CD4-positive, alpha-beta T cell treated with Interleukin-17A for 1 hour (primary cell): ENCODE measurements at regions not wholly inside any gene's neighbourhood (a gene's known extent, or its start where the extent isn't known, plus 50 kb on each side); places are given as distances from the start of the nearest gene placed in this dataset.
"Not testable (repeated sequence)": the region's sequence is repeated elsewhere in the genome, so short reads cannot be mapped to it uniquely, and the experiment has no call there.

ENCODE experiments used
- DNase-seq: peaks from one replicate; pipeline ENCODE4 v3.0.0-alpha.2; 2020

GRCh38 chr17:5753421-5753820 lies 169.1 kb upstream of the NLRP1 start:
- DNase-seq: no peak

DNA sequence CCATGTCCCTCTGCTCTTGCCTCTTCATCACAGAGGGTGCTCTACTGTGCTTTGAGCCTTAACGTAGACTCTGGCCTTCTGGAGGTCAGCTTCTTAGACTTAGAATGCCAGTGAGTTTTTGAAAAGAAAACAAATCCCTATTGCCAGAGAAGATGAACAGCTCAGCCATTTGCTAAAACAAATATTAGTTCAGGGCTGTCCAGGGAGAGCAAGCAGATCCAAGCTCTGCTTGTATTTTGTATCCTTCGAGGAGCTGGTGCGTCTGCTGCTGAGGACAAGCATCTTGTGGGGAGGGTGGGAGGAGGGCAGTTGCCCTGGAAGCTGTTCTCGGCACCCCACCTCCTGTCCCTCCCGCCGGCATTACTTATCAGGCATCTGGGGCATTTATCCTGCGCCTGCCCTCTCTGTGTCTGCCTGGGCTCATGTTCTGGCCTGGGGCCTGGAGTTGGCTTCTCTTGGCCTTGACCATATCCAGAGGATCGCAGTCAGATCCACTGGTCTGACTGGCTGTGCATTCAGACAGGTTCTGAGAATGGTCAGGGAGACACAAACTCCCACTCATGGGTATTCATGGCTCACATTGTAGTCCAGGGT lies 173.1 kb upstream of the NLRP1 start:
- DNase-seq: no peak

- DNase-seq: no peak
Measured at GRCh38 chr17:5758651-5759050, 174.3 kb upstream of the NLRP1 start.

GRCh38 chr17:5759501-5759925 lies 175.2 kb upstream of the NLRP1 start:
- DNase-seq: no peak

DNA sequence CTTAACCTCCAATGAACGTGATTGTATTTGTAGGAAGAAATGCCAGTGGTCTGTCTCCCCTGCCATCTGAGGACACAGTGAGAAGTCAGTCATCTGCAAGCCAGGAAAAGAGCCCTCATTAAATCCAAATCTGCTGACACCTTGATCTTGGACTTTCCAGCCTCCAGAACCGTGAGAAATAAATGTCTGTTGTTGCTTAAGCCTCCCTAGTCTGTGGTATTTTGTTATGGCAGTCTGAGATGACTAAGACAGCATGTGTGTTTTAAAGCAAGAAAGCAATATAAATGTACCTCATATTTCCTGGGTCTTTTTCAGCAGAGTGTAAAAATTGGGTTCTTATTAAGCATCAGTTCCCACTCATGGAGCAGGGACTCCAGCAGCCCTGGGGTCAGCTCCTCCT lies 177.9 kb upstream of the NLRP1 start:
- no peak for DNase-seq

DNA sequence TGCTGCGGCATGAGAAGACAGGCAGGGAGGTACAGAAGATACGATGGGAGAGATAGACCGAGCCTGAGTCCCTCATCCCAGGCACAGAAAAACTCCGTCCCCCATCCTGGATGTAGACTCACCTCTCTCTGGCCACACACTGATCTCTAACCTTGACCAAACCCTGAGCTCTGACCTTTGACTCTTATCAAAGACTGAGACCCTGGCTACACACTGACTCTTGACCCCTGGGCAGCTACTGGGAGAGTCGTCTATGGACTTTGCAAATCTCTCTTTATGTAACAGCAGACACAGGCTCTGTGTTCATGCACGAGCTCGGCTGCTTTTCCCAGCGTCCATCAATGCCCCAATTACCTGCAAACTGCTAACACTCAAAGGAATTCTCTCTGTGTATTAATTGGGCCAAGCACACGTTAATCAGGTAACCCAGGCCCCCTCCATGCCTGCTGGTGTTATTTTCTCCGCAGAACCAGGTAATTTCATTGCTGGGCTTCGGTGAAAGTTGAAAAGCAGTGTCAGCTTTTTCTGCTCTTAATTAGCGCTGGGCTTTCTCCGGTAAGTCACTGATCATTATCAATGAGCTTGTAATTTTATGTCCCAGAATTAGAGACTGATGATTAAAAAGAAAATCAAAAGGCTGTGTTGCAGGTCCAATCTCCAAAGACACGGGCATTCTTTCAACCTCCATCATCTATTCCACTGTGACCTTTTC lies 179.4 kb upstream of the NLRP1 start:
- DNase-seq: no peak

GRCh38 chr17:5769593-5770354 lies 185.5 kb upstream of the NLRP1 start:
- no peak for DNase-seq

- DNase-seq: no peak
Measured at GRCh38 chr17:5770441-5771270, 186.3 kb upstream of the NLRP1 start.

- DNase-seq: not testable (repeated sequence)
Measured at GRCh38 chr17:5771271-5771577, 186.9 kb upstream of the NLRP1 start.

- DNase-seq: not testable (repeated sequence)
Measured at GRCh38 chr17:5772017-5772416, 187.7 kb upstream of the NLRP1 start.

DNA sequence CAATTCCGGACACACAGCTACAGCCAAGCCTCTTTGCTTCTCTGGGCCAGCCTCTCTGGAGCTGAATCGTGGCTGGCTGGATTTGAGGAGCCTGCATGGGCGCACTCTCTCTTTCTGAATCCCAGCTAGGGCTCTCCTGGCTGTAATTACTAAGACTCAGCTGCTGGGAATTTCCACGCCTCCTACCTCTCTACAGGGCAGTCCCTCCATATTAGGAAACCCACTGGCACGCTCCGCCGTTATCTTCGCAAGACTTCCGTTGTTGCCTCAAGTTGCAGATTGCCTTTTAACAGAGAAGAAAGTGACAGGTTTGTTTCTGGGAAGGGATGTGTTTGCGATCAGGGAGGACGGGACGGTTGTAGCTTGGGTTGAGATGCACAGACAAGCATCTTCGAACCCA lies 188.4 kb upstream of the NLRP1 start:
- DNase-seq: no peak

GRCh38 chr17:5773816-5774360 lies 189.6 kb upstream of the NLRP1 start:
- DNase-seq: no peak

- DNase-seq: no peak
Measured at GRCh38 chr17:5775098-5775497, 190.8 kb upstream of the NLRP1 start.

GRCh38 chr17:5780476-5780875 lies 196.2 kb upstream of the NLRP1 start:
- DNase-seq: no peak

DNA sequence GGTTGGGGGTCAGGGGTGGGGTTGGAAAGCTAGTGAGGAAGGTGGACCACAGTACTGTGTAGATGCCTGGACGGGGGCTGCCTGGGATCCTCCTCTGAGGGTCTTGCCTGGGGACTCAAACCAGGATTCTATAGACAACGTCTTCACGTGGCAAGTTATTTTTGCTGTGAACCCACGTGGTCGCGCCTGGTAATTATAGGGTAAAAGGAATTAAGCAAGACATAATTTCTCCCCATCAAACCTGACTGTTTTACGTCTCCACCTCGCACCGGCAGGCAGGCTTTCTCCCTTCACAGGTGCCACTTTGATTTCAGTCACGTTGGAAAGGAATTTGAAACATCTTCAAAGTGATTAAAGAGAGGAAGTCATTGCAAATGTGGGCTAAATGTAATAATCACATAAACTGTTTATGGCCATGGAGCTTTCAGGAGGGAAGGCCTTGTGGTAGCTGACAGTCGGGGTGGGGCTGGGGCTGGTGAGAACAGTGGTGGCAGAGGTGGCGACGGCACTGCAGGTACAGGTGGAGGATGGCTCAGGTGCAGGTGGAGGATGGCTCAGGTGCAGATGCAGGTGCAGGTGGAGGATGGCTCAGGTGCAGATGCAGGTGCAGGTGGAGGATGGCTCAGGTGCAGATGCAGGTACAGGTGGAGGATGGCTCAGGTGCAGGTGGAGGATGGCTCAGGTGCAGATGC lies 197.1 kb upstream of the NLRP1 start:
- no peak for DNase-seq

GRCh38 chr17:5783269-5783668 lies 199.0 kb upstream of the NLRP1 start:
- no peak for DNase-seq

- DNase-seq: no peak
Measured at GRCh38 chr17:5783851-5784250, 199.5 kb upstream of the NLRP1 start.

- no peak for DNase-seq
Measured at GRCh38 chr17:5784791-5785190, 200.5 kb upstream of the NLRP1 start.

DNA sequence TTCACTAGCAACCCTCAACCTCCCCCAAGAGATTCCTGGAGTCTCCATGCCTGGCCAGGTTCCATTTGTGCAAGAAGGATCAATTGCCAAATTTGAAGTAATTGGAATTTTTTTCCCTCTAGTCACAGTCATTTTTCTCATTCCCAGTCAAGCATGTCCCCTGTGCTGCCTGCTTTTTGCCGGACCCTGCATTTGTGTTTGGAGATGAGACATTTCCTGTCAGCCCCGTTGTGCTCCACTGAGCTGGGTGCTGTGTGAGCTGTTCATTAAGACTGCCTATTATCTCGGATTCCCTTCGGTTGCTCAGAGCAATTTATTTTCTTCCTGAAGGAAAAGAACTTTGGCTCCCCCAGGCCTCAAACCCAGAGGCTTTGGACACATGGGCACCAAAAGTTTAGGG lies 201.0 kb upstream of the NLRP1 start:
- DNase-seq: no peak

- no peak for DNase-seq
Measured at GRCh38 chr17:5785867-5786509, 201.7 kb upstream of the NLRP1 start.

DNA sequence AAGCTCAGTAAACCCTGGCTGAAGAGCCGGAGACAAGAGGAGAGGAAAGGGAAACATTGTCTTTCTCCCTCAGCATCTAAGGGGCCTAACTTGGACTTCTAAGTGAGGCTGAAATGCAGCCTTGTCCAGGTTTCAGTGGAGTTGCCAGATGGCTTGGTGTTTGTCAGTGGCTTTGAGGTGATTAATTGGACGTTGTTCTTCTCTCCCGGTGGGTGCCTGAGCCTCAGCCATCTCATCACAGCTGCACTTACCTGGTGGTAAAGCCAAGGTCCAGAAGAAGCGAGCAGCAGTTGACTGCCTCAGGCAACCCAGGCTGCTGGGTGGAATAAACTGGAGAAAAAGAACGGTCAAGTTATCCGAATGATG lies 202.2 kb upstream of the NLRP1 start:
- no peak for DNase-seq

DNA sequence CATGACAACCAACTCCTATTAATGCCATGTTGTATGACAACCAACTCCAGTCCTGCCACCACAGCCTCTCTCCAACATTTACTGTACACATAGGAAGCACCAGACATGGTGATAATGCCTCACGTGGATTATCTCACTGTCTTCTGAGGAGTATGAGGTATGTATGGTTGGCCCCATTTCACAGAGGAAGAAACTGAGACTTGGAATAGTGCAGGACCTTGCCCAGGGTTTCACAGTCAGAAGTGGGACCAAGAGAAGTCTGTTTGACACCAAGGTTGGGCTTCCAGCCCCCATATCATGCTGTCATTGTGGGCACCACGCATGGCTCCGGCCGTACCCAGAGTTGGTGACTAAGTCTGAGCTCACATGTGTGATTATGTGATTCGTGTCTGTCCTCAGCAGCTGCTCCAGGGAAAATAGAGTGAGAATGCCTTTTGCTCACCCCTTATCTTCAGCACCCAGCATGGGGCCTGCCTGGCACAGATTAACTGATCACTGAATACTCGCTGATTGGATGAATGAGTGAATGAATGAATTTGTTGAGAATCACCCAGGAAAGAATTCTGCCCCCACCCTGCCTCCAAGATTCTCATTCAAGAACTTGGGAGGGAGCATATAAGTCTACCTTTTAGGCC lies 204.1 kb upstream of the NLRP1 start:
- no peak for DNase-seq
